ENCODE measurements at regions not wholly inside any gene's neighbourhood (a gene's known extent, or its start where the extent isn't known, plus 50 kb on each side); places are given as distances from the start of the nearest gene placed in this dataset.

- in situ Hi-C loops (cut with HindIII; ENCODE audit: low pct_unique_long_range_greater_than_20kb, low sequenced_read_pairs) (no loop called here), intact Hi-C loops (cut with micrococcal nuclease; ENCODE audit: unreplicated experiment) (no loop called here)
- DNase-seq (ENCODE audit: low read depth, low spot score) (no peak), ATAC-seq (no peak)
- no peak for TF ChIP-seq CTCF (IDR thresholded peaks at IDR 0.05)
- TF ChIP-seq POLR2AphosphoS5 (IDR thresholded peaks at IDR 0.05; ENCODE audit: low read depth, low read length): no peak
- TF ChIP-seq REST (IDR thresholded peaks at IDR 0.05; ENCODE audit: insufficient read depth in 1 of 2, low read depth in 2 of 2, low read length in 1 of 2): no peak
- no peak for TF ChIP-seq TCF7L2 (IDR thresholded peaks at IDR 0.05; ENCODE audit: low read depth, low read length)
- no peak for TF ChIP-seq SIN3A (IDR thresholded peaks at IDR 0.05; ENCODE audit: borderline replicate concordance, insufficient read depth, low read depth, low read length)
- no peaks in the 10 kb centered on the region for H3K27me3 ChIP-seq (ENCODE audit: control insufficient read depth, insufficient read depth, low read length)
- no peaks in the 10 kb centered on the region for H3K9me3 ChIP-seq (ENCODE audit: control insufficient read depth, insufficient read depth, low read depth, low read length)
- no peak overlapping the region for H3K4me3 ChIP-seq (ENCODE audit: low read depth in 2 of 2, low read length in 2 of 2)
- no peak overlapping the region for H3K27ac ChIP-seq (ENCODE audit: low read length)
- H3K36me3 ChIP-seq (ENCODE audit: control insufficient read depth, insufficient read depth, low read length): no peaks in the 10 kb centered on the region
- ChIA-PET CTCF (no interaction called here), POLR2A (no interaction called here)
- no TSS peak for BruUV-seq (replicated peaks)
- H3K4me1 ChIP-seq (ENCODE audit: control insufficient read depth, insufficient read depth, low read length): no peaks in the 10 kb centered on the region
Observed at GRCh38 chr5:98723061-98723460, 50.4 kb upstream of the RGMB start.
